DOHH2 (cell line): ENCODE measurements at regions not wholly inside any gene's neighbourhood (a gene's known extent, or its start where the extent isn't known, plus 50 kb on each side); places are given as distances from the start of the nearest gene placed in this dataset.

Source experiments
- H3F3A ChIP-seq: fragments of 200-600 bp; sonication (generic), shearing (Covaris generic); 2 replicates; pipeline ENCODE4 v1.6.0; 2016; ENCODE audit warnings: antibody characterized with exemption, mild to moderate bottlenecking; ENCODE audit not compliant: control insufficient read depth, insufficient read depth
- H3K27ac ChIP-seq: fragments of 200-600 bp; sonication (generic); 2 replicates; pipeline ENCODE4 v1.5.1; 2014; ENCODE audit warnings: low read depth, mild to moderate bottlenecking, low read length, moderate library complexity
- H3K27me3 ChIP-seq: fragments of 200-600 bp; sonication (generic); 2 replicates; pipeline ENCODE4 v1.6.1; 2014; ENCODE audit warnings: mild to moderate bottlenecking, low read length, mixed read lengths; ENCODE audit not compliant: control insufficient read depth
- H3K36me3 ChIP-seq: fragments of 200-600 bp; sonication (generic); 2 replicates; pipeline ENCODE4 v1.6.1; 2014; ENCODE audit warnings: mild to moderate bottlenecking, low read length, moderate library complexity, mixed read lengths; ENCODE audit not compliant: control insufficient read depth
- H3K4me1 ChIP-seq: fragments of 200-600 bp; sonication (generic); 2 replicates; pipeline ENCODE4 v1.6.1; 2014; ENCODE audit warnings: mild to moderate bottlenecking, low read length, mixed read lengths; ENCODE audit not compliant: control insufficient read depth
- H3K4me2 ChIP-seq: fragments of 200-600 bp; sonication (generic); 2 replicates; pipeline ENCODE4 v1.6.0; 2014; ENCODE audit warnings: mild to moderate bottlenecking, low read length, moderate library complexity
- H3K4me3 ChIP-seq: fragments of 200-600 bp; sonication (generic); 2 replicates; pipeline ENCODE4 v1.5.1; 2014; ENCODE audit warnings: mild to moderate bottlenecking, low read length, mixed read lengths
- H3K79me2 ChIP-seq: fragments of 200-600 bp; sonication (generic); 2 replicates; pipeline ENCODE4 v1.6.1; 2014; ENCODE audit warnings: mild to moderate bottlenecking, low read length, mixed read lengths; ENCODE audit not compliant: control insufficient read depth
- H3K9me2 ChIP-seq: fragments of 200-600 bp; sonication (generic); replicated peaks from 2 replicates; pipeline ENCODE4 v1.6.1; 2014; ENCODE audit warnings: mild to moderate bottlenecking, low read length, mixed read lengths; ENCODE audit not compliant: control insufficient read depth
- H3K9me3 ChIP-seq: fragments of 200-600 bp; sonication (generic); 2 replicates; pipeline ENCODE4 v1.6.1; 2014; ENCODE audit warnings: antibody characterized with exemption, low read length, mixed read lengths; ENCODE audit not compliant: control insufficient read depth, insufficient read depth
- H4K20me1 ChIP-seq: fragments of 200-600 bp; sonication (generic); 2 replicates; pipeline ENCODE4 v1.6.0; 2014; ENCODE audit warnings: low read depth, mild to moderate bottlenecking, antibody characterized with exemption, low read length, moderate library complexity; ENCODE audit not compliant: control insufficient read depth, insufficient read depth
- CTCF ChIP-seq: fragments of 200-600 bp; sonication (generic); IDR thresholded peaks from one replicate; pipeline ENCODE4 v1.5.1; 2014; ENCODE audit warnings: antibody characterized with exemption, mild to moderate bottlenecking, low read depth, low read length; ENCODE audit not compliant: poor library complexity, severe bottlenecking
- EZH2phosphoT487 ChIP-seq: fragments of 200-600 bp; sonication (generic); IDR thresholded peaks from 2 replicates; pipeline ENCODE4 v1.6.1; 2017; ENCODE audit warnings: borderline replicate concordance, mild to moderate bottlenecking, antibody characterized with exemption, low read length, moderate library complexity, mixed read lengths

- no peak overlapping the region for H3K4me3 ChIP-seq
- H3F3A ChIP-seq: no peaks in the 10 kb centered on the region
- TF ChIP-seq CTCF (no peak), EZH2phosphoT487 (no peak)
- H3K36me3 ChIP-seq: no peaks in the 10 kb centered on the region
- no peaks in the 10 kb centered on the region for H3K79me2 ChIP-seq
- no peaks in the 10 kb centered on the region for H3K9me3 ChIP-seq
- no peaks in the 10 kb centered on the region for H4K20me1 ChIP-seq
- H3K27ac ChIP-seq: no peak overlapping the region
- no peaks in the 10 kb centered on the region for H3K4me1 ChIP-seq
- no peaks in the 10 kb centered on the region for H3K9me2 ChIP-seq
- H3K4me2 ChIP-seq: no peak overlapping the region
- H3K27me3 ChIP-seq: no peaks in the 10 kb centered on the region
Measured at GRCh38 chr4:175988511-175988910, 77.1 kb upstream of the WDR17 start.

GRCh38 chr4:175996206-175996605, 69.4 kb upstream of the WDR17 start:
- peaks cover 16% of the 10 kb centered on the region for H3K4me1 ChIP-seq
- TF ChIP-seq CTCF: no peak
- no peak for TF ChIP-seq EZH2phosphoT487
- H3K9me2 ChIP-seq: no peaks in the 10 kb centered on the region
- no peaks in the 10 kb centered on the region for H3K36me3 ChIP-seq
- no peak overlapping the region for H3K4me3 ChIP-seq
- H4K20me1 ChIP-seq: no peaks in the 10 kb centered on the region
- no peaks in the 10 kb centered on the region for H3K79me2 ChIP-seq
- H3K4me2 ChIP-seq: no peak overlapping the region
- no peaks in the 10 kb centered on the region for H3F3A ChIP-seq
- no peaks in the 10 kb centered on the region for H3K27me3 ChIP-seq
- H3K27ac ChIP-seq: no peak overlapping the region
- H3K9me3 ChIP-seq: no peaks in the 10 kb centered on the region

GRCh38 chr4:175997291-175997690, 68.3 kb upstream of the WDR17 start:
- Histone ChIP-seq H3K36me3 (no peaks in the 10 kb centered on the region), H3K27ac (no peak overlapping the region), H3K4me3 (no peak overlapping the region), H3K27me3 (no peaks in the 10 kb centered on the region), H3F3A (no peaks in the 10 kb centered on the region), H3K9me3 (no peaks in the 10 kb centered on the region), H3K4me2 (no peak overlapping the region), H3K9me2 (no peaks in the 10 kb centered on the region), H3K4me1 (peaks cover 25% of the 10 kb centered on the region), H4K20me1 (no peaks in the 10 kb centered on the region), H3K79me2 (no peaks in the 10 kb centered on the region)
- no peak for TF ChIP-seq EZH2phosphoT487
- TF ChIP-seq CTCF: no peak

- Histone ChIP-seq H3K4me3 (no peak overlapping the region), H3F3A (no peaks in the 10 kb centered on the region), H3K27ac (no peak overlapping the region), H3K79me2 (no peaks in the 10 kb centered on the region), H3K9me3 (no peaks in the 10 kb centered on the region), H3K4me1 (peaks cover 36% of the 10 kb centered on the region), H3K9me2 (no peaks in the 10 kb centered on the region), H4K20me1 (no peaks in the 10 kb centered on the region), H3K36me3 (no peaks in the 10 kb centered on the region), H3K4me2 (no peak overlapping the region), H3K27me3 (no peaks in the 10 kb centered on the region)
- TF ChIP-seq CTCF: no peak
- no peak for TF ChIP-seq EZH2phosphoT487
Measured at GRCh38 chr4:175998782-175999181, 66.9 kb upstream of the WDR17 start.
